AG10803 (cell line): ENCODE measurements at regions not wholly inside any gene's neighbourhood (a gene's known extent, or its start where the extent isn't known, plus 50 kb on each side); places are given as distances from the start of the nearest gene placed in this dataset.

Experiments
- DNase-seq: peaks from one replicate; pipeline ENCODE4 v3.0.0; 2010; ENCODE audit warnings: low read depth
- H3K4me3 ChIP-seq: 2 replicates; pipeline ENCODE4 v1.5.1; 2011; ENCODE audit warnings: mild to moderate bottlenecking, low read length, control low read depth
- TF ChIP-seq, protein P1 (sequence below): conservative IDR thresholded peaks from 2 replicates; pipeline ENCODE4 v1.5.1; 2011; ENCODE audit warnings: mild to moderate bottlenecking, low read length, control low read depth, inconsistent platforms

DNA sequence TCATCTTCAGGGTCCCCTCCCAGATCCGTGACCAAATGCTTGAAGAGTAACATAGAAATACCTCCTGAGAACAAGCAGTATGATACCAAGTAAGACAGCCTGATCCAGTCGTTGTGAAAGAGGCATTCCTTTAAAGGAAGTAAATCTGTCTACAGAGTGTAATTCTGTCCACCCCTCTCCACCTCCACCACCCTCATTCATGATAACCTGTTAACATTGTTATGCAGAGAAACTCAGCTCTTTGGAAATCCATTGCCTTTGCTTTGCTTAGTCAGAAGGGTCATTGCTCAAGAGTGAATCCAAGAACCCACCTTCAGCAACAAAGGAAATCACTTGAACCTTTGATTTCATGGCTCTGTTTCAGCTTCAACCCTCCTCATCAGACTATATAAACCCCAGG lies 155.6 kb downstream of the CYP26B1 start:
- H3K4me3 ChIP-seq, result no peak overlapping the region
- TF ChIP-seq, protein P1, sequence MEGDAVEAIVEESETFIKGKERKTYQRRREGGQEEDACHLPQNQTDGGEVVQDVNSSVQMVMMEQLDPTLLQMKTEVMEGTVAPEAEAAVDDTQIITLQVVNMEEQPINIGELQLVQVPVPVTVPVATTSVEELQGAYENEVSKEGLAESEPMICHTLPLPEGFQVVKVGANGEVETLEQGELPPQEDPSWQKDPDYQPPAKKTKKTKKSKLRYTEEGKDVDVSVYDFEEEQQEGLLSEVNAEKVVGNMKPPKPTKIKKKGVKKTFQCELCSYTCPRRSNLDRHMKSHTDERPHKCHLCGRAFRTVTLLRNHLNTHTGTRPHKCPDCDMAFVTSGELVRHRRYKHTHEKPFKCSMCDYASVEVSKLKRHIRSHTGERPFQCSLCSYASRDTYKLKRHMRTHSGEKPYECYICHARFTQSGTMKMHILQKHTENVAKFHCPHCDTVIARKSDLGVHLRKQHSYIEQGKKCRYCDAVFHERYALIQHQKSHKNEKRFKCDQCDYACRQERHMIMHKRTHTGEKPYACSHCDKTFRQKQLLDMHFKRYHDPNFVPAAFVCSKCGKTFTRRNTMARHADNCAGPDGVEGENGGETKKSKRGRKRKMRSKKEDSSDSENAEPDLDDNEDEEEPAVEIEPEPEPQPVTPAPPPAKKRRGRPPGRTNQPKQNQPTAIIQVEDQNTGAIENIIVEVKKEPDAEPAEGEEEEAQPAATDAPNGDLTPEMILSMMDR, result no peak
- DNase-seq, result peak; percentile 29

DNA sequence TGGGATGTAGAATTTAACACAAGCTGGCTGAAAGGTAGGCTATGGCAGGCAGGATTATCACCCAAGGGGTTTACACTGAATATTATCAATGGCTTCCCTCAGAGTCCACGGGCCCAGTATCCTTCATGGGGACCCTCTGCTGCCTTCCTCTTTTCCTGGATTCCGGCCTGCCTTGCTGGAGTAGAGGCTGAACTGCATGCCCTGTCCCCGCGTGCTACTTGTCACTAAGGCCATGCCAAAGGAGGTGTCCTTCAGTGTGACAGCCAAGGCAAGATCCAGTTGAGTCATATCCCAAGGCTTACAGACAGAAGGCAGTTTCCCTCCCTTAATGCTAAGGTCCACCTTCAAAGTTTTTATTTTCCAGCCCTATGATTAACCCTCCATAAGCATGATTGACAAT lies 156.3 kb downstream of the CYP26B1 start:
- DNase-seq, result no peak
- TF ChIP-seq, protein P1, result no peak
- H3K4me3 ChIP-seq, result no peak overlapping the region

DNA sequence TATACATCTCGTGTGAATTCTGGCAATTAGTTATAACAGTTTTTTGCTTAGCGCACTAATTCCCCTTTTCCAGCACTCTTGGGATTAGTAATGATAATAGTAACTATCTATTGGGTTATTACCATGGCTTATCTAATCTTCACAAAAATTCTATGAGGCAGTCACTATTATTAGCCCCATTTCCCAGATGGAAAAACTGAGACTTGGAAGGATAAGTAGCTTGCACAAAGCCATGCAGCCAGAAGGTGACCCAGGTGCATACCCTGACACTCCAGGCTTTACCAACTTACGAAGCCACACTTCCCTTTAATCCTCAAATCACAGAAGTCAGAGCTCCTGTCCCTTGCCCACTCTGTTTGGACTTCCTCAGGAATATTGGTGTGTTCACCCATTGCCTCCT lies 156.8 kb downstream of the CYP26B1 start:
- no peak for DNase-seq
- H3K4me3 ChIP-seq, result no peak overlapping the region
- TF ChIP-seq, protein P1, result no peak

DNA sequence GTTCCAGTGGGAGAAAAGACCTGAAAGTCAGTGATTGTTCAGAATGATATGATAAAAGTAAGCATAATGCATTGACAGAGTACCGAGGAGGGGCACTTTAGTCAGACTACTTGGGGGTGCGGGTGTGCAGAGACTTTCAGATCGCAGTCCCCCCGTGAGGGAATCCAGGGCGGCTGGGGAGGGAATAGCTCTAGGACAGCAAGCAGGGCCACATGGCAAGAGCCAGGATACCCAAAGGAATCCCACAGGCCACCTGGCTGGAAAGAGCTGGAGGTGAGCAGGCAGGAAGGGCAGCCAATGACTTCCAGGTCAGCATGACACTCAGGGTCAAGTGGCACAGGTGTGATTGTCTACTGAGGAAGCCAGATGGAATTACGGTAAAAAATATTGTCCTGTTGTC lies 157.5 kb downstream of the CYP26B1 start:
- no peak for DNase-seq
- TF ChIP-seq, protein P1, result no peak
- H3K4me3 ChIP-seq, result no peak overlapping the region

DNA sequence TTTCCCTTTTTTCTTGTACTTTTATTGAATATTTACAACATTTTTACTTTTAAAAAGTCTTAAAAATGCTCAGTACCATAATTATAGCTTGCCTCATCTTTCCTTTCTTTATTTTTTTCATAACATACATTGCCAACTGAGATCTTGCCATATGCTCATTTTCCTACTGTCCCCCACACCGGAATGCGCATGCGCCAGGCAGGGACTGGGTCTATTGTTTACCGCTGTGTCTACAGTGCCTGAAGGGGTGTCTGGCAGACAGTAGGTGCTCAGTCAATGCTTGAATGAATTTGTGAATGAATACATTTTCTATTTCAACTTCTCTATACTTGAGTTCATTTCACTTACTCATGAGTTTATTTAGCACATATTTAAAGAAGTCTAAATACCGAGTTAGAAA lies 158.0 kb downstream of the CYP26B1 start:
- TF ChIP-seq, protein P1, result no peak
- no peak for DNase-seq
- no peak overlapping the region for H3K4me3 ChIP-seq

DNA sequence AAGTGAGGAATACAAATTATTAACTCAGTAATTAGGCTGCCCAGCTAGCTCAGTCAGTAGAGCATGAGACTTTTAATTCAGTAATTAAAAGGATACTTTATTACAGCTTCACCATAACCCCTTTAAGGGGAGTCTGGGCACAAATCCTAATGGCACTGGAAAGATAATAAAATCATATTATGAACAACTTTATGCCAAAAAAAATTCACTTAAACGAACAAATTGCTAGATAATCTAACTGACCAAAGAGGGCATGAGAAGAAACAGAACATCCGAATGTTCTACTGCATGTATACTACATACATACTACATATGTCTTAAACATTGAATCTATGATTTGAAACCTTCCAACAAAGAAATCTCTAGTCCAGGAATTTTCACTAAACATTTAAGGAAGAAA lies 159.5 kb downstream of the CYP26B1 start:
- no peak overlapping the region for H3K4me3 ChIP-seq
- TF ChIP-seq, protein P1, result no peak
- no peak for DNase-seq

DNA sequence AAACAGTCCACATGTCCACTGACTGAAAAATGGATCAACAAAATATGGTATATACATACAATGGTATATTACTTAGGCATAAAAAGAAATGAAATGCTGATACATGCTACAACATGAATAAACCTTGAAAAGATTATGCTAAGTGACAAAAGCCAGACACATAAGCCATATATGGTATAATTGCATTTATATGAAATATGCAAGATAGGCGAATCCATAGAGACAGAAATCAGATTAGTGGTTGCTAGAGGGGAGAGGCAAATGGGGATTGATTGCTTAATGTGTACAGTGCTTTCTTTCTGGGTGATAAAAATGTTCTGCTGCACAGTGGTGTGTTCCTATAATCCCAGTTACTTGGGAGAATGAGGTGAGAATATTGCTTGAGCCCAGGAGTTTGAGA lies 171.0 kb downstream of the CYP26B1 start:
- no peak for DNase-seq
- H3K4me3 ChIP-seq, result no peak overlapping the region
- TF ChIP-seq, protein P1, result no peak
